ENCODE measurements at regions not wholly inside any gene's neighbourhood (a gene's known extent, or its start where the extent isn't known, plus 50 kb on each side); places are given as distances from the start of the nearest gene placed in this dataset.

DNA sequence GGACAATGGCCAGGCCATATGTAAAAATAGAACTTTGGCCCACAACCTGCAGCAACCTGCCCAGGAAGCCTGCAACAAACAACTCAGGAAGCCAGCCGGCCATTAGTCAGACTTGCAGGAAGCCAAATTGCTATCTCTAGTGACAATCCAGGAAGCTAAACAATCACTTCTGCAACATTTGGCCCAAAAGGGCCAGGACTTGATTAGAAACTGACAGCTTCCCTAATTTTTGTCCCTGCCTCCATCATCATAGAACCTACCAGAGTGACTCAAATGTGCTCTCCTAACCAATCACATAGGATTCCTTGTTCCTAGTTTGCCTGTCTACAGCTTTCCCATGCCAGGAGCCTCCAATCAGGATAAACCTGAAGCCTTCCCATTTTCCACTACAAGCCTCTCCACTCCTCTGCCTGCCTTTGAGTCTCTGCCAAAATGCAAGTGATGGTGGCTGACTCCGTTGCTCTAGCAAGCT lies 639.3 kb downstream of the PTPRU start:
- DNase-seq (ENCODE audit: low read depth in 2 of 2) = no peak

DNA sequence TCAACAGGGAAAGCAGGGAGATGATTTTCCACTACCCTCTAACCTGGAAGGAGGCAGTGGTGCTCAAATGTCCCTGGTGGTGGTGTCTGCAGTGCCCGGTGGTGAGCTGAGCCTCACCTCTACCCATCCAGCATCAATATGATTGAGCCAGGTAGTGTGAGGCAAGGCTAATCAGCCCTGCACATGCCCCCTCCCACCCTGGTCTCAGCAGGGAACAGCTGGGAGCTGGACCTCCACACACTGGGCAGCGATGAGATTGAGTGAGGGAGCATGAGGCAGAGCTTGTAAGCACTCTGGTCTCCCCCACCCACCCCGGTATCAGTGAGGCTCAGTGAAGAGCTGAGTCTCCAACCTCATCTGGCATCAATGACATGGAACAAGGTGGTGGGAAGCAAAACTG lies 634.3 kb downstream of the PTPRU start:
- DNase-seq (ENCODE audit: low read depth in 2 of 2) = no peak

DNA sequence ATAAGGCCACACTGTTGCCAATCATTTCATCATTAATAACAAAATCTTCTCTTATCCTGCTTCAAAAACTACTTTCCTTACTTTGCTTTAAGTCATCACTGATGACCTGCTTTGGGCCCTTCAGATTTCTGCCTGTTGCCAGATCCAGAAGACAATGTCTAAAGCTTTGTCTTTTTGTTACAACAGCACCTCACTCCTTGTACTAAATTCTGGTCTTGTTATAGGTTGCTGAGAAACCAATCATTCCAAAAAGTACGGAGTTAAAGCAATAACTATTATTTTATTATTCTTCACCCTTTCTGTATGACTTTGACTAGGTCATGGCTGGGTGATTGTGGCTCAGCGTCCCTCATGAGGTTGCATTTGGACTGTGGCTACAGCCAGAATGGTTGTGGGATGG lies 633.5 kb downstream of the PTPRU start:
- DNase-seq (ENCODE audit: low read depth in 2 of 2) = no peak

DNA sequence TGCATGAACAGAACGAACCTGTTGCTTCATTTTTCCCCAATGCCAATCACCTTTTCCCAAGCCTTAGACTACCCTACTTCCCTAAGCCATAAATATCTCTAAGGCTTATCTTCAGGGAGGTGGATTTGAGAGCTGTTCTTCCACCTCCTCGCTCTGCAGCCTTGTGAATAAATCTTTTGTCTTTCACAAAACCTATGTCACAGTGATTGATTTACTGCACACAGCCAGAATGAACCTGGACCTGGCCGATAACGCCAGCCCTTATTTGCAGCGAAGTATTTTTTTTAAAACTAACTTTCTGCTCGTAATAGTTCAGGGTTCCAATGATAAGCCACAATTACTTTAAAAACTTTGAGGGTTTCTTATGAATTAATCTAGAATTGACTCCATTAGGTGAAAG lies 632.6 kb downstream of the PTPRU start:
- DNase-seq (ENCODE audit: low read depth in 2 of 2) = no peak

DNA sequence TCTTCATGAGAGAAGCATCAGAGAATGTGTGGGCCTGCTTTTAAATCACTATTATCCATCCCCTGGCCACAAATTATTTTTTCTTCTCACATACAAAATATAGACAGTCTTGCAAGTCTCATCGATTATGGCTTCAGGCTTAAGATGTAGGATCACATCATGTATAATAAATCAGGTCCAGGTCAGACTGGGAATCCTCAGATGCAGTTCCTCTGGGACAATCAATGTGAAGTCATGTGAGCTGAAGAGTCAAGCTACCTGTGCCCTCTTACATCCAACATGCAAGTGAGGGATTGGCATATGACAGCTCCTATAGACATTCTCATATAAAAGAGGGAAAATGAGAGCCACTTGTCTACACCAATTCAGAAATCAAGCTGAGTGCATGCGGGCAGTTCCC lies 631.8 kb downstream of the PTPRU start:
- no peak for DNase-seq (ENCODE audit: low read depth in 2 of 2)

DNA sequence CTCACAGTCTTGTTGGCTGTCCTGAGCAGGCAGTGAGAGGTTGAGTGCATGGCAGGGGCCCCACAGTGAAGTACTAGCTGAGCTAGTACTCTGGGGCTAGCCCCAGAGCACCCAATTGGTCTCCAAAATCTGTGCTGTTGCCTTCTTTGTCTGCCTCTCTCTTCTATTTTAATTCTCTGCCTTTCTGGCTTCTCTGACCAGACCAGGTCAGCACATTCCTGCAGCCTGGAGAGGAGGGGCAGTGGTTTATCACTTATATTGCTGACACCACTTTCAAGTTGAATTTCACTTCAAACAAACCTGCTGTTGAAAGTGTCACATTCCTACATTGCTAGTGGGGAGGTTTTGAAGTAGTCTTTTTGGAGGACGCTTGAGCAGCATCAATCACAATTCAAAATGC lies 628.7 kb downstream of the PTPRU start:
- no peak for DNase-seq (ENCODE audit: low read depth in 2 of 2)

DNA sequence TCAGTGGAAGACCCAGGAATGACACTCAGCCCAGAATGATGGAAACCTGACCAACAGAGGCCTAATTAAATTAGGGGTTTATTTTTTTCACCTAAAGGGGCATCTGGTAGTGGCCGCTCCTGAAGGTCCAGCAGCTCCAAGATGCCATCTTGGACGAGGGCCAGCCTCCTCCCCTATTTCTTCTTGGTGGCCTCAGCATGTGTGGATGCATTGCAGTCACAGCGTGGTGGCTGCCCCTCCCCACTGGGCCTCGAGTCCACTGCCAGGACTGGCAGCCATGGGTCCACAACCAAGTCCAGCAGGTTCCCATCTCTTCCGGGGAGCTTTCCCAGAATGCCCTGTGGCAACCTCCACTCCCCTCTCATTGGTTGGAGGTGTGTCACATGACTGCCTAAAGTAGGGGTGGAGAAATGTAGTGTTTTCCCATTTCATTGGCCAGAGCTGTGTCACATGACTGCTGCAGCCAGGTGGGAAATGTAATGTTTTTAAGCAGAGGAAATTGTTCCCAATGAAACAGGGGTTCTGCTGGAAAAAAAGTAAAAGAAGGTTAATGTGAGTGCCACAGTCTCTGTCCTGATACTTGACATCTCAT lies 628.2 kb downstream of the PTPRU start:
- no peak for DNase-seq (ENCODE audit: low read depth in 2 of 2)

DNA sequence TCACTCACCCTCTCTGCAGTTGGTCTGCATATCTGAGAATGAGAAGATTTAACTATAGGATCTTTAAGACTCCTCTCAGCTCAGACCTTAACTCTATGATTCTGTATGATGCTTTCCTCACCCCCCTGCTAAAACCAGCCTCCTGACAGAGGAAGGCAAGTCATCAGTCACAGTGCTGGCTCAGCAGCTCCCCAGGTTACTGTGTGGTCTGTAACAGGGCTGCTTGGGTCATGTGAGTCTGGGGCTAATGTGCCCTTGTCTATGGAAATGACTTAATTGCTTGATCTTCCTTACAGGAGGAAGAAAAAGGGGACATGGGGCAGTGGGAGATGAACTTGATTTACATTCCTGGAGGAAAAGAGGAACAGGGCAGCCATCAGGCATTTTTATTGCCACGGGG lies 625.6 kb downstream of the PTPRU start:
- no peak for DNase-seq (ENCODE audit: low read depth in 2 of 2)

DNA sequence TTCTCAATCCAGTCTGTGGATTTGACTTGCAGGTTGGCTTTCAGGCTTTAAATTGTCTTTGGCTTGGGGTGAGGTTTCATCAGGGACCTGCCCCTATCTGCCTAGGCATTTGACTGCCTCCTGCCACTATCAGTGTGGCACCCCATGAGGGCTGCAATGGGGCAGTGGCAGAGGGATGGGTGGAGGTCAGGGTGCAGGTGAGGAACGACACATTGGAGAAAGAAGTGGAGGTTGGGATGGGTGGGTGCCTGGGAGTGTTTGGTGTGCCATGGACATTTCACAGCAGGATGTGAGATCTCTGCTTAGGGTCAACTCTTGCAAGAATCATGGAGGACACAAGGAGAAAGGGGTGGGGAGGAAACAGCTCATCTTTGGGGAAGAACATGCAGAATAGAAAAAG lies 625.1 kb downstream of the PTPRU start:
- DNase-seq (ENCODE audit: low read depth in 2 of 2) = no peak

DNA sequence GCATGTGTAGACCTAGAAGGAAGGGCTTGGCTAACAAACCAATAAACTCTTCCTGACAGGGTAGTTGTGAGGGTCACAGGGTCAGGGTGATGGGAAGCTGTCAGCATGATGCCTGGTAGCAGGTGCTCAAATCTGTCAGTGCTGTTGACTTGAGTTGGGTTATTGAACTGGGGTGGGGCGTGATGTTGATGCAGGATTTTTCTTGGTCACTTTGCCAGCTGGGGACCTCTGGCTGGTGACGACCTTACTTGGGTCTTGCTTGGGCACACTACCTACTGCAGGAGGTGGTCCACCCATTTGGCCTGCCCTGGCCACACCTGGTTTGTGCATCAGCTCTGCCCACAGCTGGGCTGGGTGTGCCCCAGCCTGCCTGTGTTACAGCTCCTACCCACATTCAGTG lies 624.4 kb downstream of the PTPRU start:
- DNase-seq (ENCODE audit: low read depth in 2 of 2) = no peak

DNA sequence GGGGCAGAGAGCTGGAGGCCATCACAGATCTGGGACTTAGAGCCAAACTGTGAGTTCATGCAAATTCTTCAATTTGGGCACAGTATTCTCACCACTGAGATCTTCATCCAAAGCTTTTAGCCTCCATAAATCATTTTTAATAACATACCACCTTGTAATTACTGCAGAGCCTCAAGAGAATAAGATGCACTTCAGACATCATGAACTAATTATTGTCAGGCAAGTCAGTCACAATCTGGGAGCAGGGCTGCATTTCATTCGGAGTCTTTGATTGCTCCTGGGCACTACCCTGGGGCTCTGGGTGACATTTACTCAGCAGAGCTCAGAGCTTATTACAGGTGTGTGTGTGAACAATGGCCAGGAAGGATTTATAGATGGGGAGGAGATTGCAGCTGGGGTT lies 623.7 kb downstream of the PTPRU start:
- DNase-seq (ENCODE audit: low read depth in 2 of 2) = no peak

DNA sequence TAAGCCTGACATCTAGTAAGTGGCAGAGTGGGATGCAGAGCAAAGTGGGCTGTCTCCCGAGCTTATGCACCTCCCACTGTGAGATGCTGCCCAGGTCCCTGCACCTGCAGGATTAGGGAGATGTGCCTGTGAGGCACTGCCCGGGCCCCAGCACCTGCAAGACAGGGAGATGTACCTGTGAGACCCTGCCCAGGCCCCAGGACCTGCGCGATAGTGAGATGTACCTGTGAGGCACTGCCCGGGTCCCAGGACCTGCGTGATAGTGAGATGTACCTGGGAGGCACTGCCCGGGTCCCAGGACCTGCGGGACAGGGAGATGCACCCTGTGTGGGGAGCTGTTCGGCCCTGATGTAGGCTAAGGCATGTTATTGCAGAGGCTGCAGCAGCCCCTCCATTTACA lies 622.8 kb downstream of the PTPRU start:
- DNase-seq (ENCODE audit: low read depth in 2 of 2) = no peak

DNA sequence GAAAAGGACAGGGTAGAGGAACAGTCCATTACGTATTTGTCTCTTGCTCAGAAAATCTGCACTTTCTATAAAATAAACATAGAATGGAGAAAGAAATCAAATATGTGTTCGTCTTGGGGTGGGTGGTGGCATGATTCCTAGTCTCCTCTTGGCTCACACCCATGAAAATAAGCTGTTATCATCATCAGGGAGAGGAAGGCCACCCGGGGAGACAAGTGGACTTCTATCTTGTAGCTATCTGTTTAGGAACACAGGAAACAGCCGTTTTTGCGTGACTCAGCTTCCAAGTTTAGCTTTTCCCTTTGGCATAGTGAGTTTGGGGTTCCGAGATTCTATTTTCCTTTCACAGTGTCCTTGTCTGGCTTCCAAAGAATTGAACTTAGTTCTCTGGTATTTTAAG lies 622.3 kb downstream of the PTPRU start:
- DNase-seq (ENCODE audit: low read depth in 2 of 2) = no peak

DNA sequence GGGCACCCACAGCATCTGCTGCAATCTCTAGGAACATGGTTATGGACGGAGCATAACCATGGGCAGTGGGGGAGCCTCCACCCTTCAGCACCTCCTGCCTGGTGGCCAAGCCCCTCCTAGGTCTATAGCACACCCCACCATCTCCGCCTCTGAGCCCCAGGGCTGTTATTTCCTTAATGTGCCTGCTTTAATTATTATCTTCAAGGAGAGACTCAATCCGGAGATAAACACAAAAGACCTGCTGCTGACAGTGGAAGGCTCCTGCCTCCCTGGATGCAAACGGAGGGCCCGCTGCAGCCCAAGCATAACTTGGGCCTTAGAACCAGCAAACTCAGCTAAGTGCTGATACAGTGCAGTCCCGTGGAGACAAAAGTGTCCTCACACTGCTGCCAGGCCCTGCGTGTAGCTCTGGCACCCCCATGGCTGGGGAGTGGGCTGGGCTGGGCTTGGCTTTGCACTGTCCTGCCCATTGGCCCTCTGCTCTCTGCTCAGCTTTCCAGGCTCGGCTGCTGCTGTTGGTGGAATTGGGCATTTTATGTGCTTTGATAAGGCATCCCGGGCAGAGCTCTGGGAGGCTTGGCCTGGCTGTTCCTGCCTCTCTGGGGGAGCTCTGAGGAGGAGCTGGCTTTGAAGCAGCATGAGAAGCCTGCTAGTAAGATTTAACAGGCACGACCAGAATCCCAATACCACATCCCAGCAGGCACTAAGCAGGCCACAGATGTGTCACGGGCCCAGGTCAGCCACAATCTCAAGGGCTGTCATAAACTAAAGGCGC lies 620.2 kb downstream of the PTPRU start:
- DNase-seq (ENCODE audit: low read depth in 2 of 2) = no peak

DNA sequence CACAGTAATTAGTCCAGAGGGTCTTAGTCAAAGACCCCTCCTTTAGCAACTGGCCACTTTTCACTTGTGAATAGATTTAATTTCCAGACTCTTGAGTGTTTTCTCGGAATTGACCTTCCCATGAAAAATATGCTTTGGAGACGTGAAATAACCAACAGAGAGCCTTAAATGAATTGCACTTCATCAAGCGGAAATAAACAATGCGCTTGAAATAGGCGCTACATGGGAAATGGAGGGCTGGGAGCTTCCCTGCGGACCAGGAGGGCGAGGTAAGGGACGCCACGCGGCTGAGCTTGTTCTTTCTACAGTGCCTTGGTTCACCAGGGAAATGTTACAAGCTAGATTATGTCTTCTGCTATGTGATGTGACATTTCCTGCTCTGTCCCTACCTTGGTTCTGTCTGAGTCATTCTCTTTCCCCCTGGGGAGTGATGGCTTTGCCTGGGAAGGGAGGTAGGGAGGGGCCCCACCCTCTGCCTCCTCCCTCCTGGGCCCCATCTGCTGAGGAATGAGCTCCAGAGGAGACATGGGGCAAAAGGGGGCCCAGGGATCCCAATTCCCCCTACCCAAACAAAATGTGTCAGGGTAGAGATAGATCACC lies 619.3 kb downstream of the PTPRU start:
- no peak for DNase-seq (ENCODE audit: low read depth in 2 of 2)

DNA sequence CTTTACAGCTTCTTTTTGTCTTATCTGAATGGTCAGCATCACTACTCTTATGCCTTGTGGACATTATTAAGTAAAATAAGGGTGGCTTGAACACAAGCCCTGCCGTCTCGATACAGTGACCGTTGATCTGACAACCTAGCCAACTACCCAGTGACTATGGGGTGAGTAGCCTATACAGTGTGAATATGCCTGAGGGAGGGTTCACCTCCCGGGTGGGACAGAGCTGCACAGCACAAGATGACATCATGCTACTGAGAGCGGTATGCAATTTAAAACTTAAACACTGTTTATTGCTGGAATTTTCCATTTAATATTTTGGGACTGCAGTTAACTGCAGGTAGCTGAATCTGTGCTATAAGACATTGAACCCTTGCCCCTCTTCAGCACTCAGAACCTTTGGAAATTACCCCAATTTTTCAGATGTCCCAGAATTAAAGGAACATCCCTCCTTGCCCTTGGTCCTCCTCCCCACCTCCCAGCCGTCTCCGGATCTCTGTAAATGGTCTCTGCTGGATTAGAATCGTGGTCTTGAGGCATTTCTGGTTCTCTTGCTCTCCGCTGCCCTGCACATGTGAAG lies 618.5 kb downstream of the PTPRU start:
- no peak for DNase-seq (ENCODE audit: low read depth in 2 of 2)

DNA sequence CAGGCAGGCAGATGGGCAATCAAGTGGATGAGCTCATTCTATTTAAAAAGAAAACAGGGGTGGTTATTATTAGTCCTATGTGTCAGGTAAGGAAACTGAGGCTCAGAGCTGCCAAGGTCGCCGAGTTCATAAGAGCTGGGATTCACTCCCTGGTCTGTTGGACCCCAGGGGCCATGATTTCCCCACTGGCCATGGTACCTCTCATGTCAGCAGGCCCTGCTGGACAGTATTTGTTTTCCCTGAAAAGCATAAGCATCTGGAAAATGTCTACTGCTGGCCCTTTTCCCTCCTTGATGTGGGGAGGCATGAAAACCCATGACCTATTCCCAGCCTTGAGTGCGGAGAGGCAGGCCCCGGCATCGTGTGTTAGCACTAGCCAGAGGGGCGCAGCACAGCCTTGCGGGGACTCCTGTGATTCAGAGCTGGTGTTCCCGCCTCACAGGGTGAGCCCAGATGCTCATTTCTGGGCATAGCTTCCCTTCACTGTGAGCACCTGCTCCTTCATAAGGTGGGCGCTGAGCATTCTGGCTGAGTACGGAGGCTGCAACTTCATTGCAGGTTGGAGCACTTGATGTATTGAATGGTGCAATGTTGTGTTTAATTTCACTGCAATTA lies 617.5 kb downstream of the PTPRU start:
- DNase-seq (ENCODE audit: low read depth in 2 of 2) = no peak

DNA sequence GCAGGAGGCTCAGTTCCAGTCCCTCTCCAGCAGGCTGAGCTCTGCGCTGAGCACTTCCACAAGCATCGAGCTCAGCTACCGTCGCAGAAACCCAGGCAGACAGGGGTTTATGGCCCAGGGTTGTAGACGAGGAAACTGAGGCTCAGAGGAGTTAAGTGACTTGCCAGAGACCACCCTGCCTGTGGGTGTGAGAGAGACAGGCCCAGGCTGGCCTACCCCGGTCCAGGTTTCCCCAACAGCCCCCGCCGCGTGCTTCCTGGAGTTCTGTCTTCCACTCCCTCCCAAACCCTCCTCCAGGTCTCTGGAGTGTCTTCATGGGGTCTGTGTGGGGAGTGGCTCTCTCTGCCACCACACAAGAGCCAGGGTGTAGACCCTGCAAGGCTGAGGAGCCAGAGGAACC lies 615.9 kb downstream of the PTPRU start:
- DNase-seq (ENCODE audit: low read depth in 2 of 2) = no peak

DNA sequence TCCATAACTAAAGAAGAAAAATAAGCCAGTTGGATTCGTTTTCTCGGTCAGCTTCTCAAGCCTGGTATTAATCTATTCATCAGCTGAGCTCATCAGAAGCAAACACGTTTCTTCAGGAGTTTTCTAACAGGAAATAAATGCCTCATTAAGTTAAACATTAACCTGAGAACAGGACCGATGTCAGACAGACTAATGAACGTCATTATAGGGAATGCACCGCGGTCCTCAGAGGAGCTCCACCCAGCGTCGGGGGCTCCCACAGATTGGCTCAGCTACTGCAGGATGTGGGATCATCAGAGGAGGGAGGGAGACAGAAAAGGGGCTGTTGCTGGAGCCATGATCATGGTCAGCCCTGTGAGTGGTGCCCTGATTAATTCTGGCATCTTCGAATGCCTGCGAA lies 615.4 kb downstream of the PTPRU start:
- DNase-seq (ENCODE audit: low read depth in 2 of 2) = no peak

DNA sequence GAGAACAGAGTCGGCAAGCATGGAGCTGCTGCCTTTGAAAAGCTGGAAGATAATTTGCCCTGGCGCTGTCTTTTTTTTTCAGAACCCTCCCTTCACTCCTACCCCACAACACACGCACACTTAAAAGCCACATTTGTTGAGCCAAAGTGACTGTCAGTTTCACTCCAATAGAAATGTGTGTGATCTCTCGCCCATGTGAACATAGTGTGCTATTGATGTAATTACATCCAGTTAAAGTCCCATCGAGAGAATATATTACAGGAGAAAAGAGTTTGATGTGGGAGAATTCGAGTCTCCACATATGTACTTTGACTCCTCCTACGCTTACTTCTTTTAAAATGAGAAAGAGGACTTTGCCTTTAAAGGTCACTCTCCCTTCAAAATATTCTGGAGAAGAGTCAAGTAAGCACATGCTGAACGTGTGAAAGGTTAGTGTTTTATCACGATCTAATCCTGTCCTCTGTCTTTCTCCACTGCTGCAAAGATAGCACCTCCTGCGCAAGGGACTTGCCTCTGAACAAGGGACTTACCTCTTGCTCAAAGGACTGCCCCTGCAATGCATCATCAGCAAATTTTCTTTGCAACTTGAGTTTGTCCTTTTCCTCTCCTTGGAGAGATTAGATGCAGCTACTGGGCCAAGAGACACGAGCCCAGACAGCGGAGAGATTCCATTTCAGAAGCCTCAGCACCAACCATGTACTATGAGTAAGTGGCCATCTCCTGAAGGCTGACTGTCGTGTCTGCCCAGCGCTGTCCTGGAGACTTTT lies 613.9 kb downstream of the PTPRU start:
- DNase-seq (ENCODE audit: low read depth in 2 of 2) = no peak

DNA sequence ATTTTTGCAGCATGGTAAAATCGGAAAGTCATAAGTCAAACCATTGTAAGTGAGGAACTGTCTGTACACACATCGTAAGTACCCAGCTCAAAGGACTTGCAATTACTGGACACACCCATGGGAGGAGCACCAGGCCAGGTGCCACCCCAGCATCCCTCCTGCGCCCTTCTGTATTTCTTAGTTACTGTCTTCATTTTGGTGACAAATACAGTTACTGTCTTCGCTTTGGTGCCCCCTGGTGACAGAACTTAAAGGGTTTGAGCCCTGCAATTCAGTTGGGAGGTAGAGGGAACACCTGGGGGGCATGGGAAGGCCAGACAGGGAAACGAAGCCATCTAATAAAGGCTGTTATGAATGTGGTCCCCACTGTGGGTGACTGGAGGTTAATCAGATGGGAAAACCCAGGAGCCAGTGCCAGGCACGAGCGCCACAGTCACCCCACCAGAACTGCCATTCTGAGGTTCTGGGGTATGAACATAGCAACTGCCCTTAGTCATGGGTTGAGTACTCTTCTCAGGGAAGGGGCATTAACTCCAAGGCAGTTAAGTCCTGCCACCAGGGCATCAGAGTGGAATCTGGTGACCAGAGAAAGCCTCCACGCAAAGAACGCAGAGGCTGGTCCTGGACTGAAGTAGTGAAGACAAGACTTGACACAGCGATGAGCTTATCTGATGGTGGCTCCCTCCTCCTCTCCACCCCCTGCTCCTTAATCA lies 612.9 kb downstream of the PTPRU start:
- peak; percentile 10 to 16 for DNase-seq (ENCODE audit: low read depth in 2 of 2)
